Liver (tissue), 8 donors: ENCODE measurements at regions not wholly inside any gene's neighbourhood (a gene's known extent, or its start where the extent isn't known, plus 50 kb on each side); places are given as distances from the start of the nearest gene placed in this dataset.

Experiments used
- DNase-seq: peaks from one replicate; pipeline ENCODE4 v3.0.0-alpha.2; 2017; ENCODE audit warnings: low spot score
- H3K27ac ChIP-seq, 2 donors: one replicate each; pipeline ENCODE4 v1.7.0; 2013; ENCODE audit warnings: inconsistent platforms in 2 of 2, low read length in 2 of 2, control low read depth in 1 of 2, low read depth in 1 of 2, mild to moderate bottlenecking in 1 of 2
- H3K27me3 ChIP-seq, 4 donors: one replicate each; pipeline versions ENCODE4 v1.6.1 to v1.7.0; 2013; ENCODE audit warnings: low read length in 3 of 4, inconsistent platforms in 1 of 4, mild to moderate bottlenecking in 1 of 4, moderate library complexity in 1 of 4; ENCODE audit not compliant: control insufficient read depth in 4 of 4, insufficient read depth in 4 of 4
- H3K36me3 ChIP-seq, 4 donors: one replicate each; pipeline versions ENCODE4 v1.6.1 to v1.7.0; 2013; ENCODE audit warnings: low read length in 3 of 4, mild to moderate bottlenecking in 3 of 4, low read depth in 1 of 4, moderate library complexity in 1 of 4; ENCODE audit not compliant: control insufficient read depth in 4 of 4, insufficient read depth in 3 of 4
- H3K4me1 ChIP-seq, 4 donors: one replicate each; pipeline versions ENCODE4 v1.6.1 to v1.7.0; 2013; ENCODE audit warnings: low read length in 3 of 4, mild to moderate bottlenecking in 3 of 4, moderate library complexity in 1 of 4; ENCODE audit not compliant: control insufficient read depth in 4 of 4, insufficient read depth in 4 of 4
- H3K4me3 ChIP-seq, 3 donors: one replicate each; pipeline versions ENCODE4 v1.6.1 to v1.7.0; 2013; ENCODE audit warnings: low read length in 3 of 3, control low read depth in 1 of 3, low read depth in 1 of 3, mild to moderate bottlenecking in 1 of 3
- H3K9ac ChIP-seq, 2 donors: one replicate each; pipeline ENCODE4 v1.7.0; 2013; ENCODE audit warnings: low read length in 2 of 2, mild to moderate bottlenecking in 2 of 2, moderate library complexity in 2 of 2, control low read depth in 1 of 2, low read depth in 1 of 2
- H3K9me3 ChIP-seq, 4 donors: one replicate each; pipeline versions ENCODE4 v1.6.1 to v1.7.0; 2013; ENCODE audit warnings: low read length in 3 of 4; ENCODE audit not compliant: control insufficient read depth in 4 of 4
- ATF3 ChIP-seq: IDR thresholded peaks from 2 replicates; pipeline ENCODE4 v1.6.1; 2016; ENCODE audit warnings: antibody characterized with exemption
- EGR1 ChIP-seq, 2 donors: IDR thresholded peaks; 2 replicates each; pipeline ENCODE4 v1.6.1; 2016 to 2018; ENCODE audit warnings: antibody characterized with exemption in 2 of 2, low read depth in 2 of 2
- GABPA ChIP-seq, 2 donors: IDR thresholded peaks in 1 of 2; conservative IDR thresholded peaks in 1 of 2; 2 replicates each; pipeline ENCODE4 v1.6.1; 2016; ENCODE audit warnings: antibody characterized with exemption in 2 of 2, mild to moderate bottlenecking in 1 of 2, moderate library complexity in 1 of 2
- HNF4A ChIP-seq, 2 donors: conservative IDR thresholded peaks; 2 replicates each; pipeline ENCODE4 v1.6.1; 2016; ENCODE audit warnings: antibody characterized with exemption in 2 of 2, mild to moderate bottlenecking in 2 of 2
- HNF4G ChIP-seq: IDR thresholded peaks from 2 replicates; pipeline ENCODE4 v1.6.1; 2016; ENCODE audit warnings: antibody characterized with exemption
- JUND ChIP-seq, 2 donors: IDR thresholded peaks; 2 replicates each; pipeline ENCODE4 v1.6.1; 2016; ENCODE audit warnings: antibody characterized with exemption in 2 of 2
- NR2F2 ChIP-seq: IDR thresholded peaks from 2 replicates; pipeline ENCODE4 v1.6.1; 2016; ENCODE audit warnings: antibody characterized with exemption
- RAD21 ChIP-seq, 2 donors: IDR thresholded peaks; 2 replicates each; pipeline ENCODE4 v1.6.1; 2016; ENCODE audit warnings: antibody characterized with exemption in 2 of 2, mild to moderate bottlenecking in 2 of 2
- REST ChIP-seq: IDR thresholded peaks from 2 replicates; pipeline ENCODE4 v1.6.1; 2016; ENCODE audit warnings: antibody characterized with exemption, mild to moderate bottlenecking
- RXRA ChIP-seq, 2 donors: IDR thresholded peaks; 2 replicates each; pipeline ENCODE4 v1.6.1; 2017 to 2018; ENCODE audit warnings: antibody characterized with exemption in 2 of 2, mild to moderate bottlenecking in 1 of 2
- SP1 ChIP-seq: IDR thresholded peaks from 2 replicates; pipeline ENCODE4 v1.6.1; 2018; ENCODE audit warnings: antibody characterized with exemption, mild to moderate bottlenecking
- TAF1 ChIP-seq: conservative IDR thresholded peaks from 2 replicates; pipeline ENCODE4 v1.6.1; 2016; ENCODE audit warnings: antibody characterized with exemption, mild to moderate bottlenecking
- YY1 ChIP-seq: IDR thresholded peaks from 2 replicates; pipeline ENCODE4 v1.6.1; 2016; ENCODE audit warnings: antibody characterized with exemption, mild to moderate bottlenecking
- ZBTB33 ChIP-seq: IDR thresholded peaks from 2 replicates; pipeline ENCODE4 v1.6.1; 2016; ENCODE audit warnings: antibody characterized with exemption
- WGBS: extraction: QIAGEN DNeasy Blood & Tissue Kit; methylation state at CpG from one replicate; pipeline ENCODE4 v1.1.7; 2013; 5-methylcytosine and 5-hydroxymethylcytosine counted together
- TF ChIP-seq, protein P1 (sequence below): fragments of 150-350 bp; IDR thresholded peaks from 2 replicates; pipeline ENCODE4 v1.5.1; 2017; ENCODE audit warnings: improper control_type of control experiment, low read depth, low read length; ENCODE audit not compliant: missing input control
- TF ChIP-seq, protein P2 (sequence below): IDR thresholded peaks from 2 replicates; pipeline ENCODE4 v1.6.1; 2016; ENCODE audit warnings: antibody characterized with exemption
- donor health status: healthy.
- donor health status: healthy.
- donor health status: healthy.
- donor health status: healthy.
- donor health status: healthy.

DNA sequence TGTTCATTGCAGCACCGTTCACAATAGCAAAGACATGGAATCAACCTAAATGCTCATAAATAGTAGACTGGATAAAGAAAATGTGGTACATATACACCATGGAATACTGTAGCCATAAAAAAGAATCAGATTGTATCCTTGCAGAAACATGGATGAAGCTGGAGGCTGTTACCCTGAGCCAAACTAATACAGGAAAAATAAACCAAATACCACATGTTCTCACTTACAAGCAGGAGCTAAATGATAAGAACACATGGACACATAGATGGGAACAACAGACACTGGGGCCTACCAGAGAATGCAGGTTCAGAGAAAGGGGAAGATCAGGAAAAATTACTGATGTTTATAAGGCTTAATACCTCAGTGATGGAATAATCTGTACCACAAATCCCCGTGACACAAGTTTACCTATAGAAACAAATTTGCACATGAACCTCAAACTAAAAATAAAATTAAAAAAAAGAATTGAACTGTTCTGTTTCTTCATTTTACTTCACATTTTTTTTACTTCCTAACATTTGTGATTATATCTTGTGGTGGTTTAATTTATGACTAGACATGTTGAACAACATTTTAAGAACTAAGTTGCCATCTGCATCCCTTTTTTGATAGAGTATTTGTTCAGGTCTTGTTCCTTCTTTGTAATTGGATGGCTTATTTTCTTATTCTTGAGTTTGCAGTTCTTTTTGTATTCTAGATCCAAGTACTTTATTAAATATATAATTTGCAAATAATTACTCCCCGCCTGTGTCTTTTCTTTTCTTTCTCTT, 835.2 kb downstream of the FSCB start:
- H3K36me3 ChIP-seq = no peaks in the 10 kb centered on the region
- H3K4me1 ChIP-seq = no peaks in the 10 kb centered on the region
- no peaks in the 10 kb centered on the region for H3K27me3 ChIP-seq
- H3K4me3 ChIP-seq = no peak overlapping the region
- DNase-seq = no peak
- H3K9me3 ChIP-seq = no peaks in the 10 kb centered on the region
- H3K9ac ChIP-seq = no peak overlapping the region
- H3K27ac ChIP-seq = no peak overlapping the region
- TF ChIP-seq RXRA (IDR thresholded peaks at IDR 0.05) = no peak
- TF ChIP-seq GABPA (IDR thresholded peaks at IDR 0.05 in 1 of 2, conservative IDR thresholded peaks at IDR 0.05 in 1 of 2) = no peak
- TF ChIP-seq HNF4G = no peak
- no peak for TF ChIP-seq ZBTB33
- TF ChIP-seq RAD21 (IDR thresholded peaks at IDR 0.05) = no peak
- no peak for TF ChIP-seq TAF1
- no peak for TF ChIP-seq YY1
- TF ChIP-seq JUND (IDR thresholded peaks at IDR 0.05) = no peak
- TF ChIP-seq NR2F2 = no peak
- no peak for TF ChIP-seq EGR1 (IDR thresholded peaks at IDR 0.05; ENCODE audit: low read depth in 2 of 2)
- TF ChIP-seq ATF3 = no peak
- TF ChIP-seq, protein P1, sequence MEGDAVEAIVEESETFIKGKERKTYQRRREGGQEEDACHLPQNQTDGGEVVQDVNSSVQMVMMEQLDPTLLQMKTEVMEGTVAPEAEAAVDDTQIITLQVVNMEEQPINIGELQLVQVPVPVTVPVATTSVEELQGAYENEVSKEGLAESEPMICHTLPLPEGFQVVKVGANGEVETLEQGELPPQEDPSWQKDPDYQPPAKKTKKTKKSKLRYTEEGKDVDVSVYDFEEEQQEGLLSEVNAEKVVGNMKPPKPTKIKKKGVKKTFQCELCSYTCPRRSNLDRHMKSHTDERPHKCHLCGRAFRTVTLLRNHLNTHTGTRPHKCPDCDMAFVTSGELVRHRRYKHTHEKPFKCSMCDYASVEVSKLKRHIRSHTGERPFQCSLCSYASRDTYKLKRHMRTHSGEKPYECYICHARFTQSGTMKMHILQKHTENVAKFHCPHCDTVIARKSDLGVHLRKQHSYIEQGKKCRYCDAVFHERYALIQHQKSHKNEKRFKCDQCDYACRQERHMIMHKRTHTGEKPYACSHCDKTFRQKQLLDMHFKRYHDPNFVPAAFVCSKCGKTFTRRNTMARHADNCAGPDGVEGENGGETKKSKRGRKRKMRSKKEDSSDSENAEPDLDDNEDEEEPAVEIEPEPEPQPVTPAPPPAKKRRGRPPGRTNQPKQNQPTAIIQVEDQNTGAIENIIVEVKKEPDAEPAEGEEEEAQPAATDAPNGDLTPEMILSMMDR = no peak
- TF ChIP-seq HNF4A (conservative IDR thresholded peaks at IDR 0.05) = no peak
- WGBS = 85% methylated on average over 3 of the region's 3 CpGs

- H3K9me3 ChIP-seq = no peaks in the 10 kb centered on the region
- TF ChIP-seq JUND (IDR thresholded peaks at IDR 0.05) (no peak), TAF1 (no peak), YY1 (no peak), SP1 (no peak), NR2F2 (no peak), RXRA (IDR thresholded peaks at IDR 0.05) (no peak), REST (no peak), GABPA (IDR thresholded peaks at IDR 0.05 in 1 of 2, conservative IDR thresholded peaks at IDR 0.05 in 1 of 2) (no peak), HNF4A (conservative IDR thresholded peaks at IDR 0.05) (no peak)
- TF ChIP-seq, protein P1 = no peak
- TF ChIP-seq, protein P2, sequence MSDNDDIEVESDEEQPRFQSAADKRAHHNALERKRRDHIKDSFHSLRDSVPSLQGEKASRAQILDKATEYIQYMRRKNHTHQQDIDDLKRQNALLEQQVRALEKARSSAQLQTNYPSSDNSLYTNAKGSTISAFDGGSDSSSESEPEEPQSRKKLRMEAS = no peak
- no peaks in the 10 kb centered on the region for H3K27me3 ChIP-seq
- H3K9ac ChIP-seq = no peak overlapping the region
- WGBS = 40% methylated on average over 1 of the region's 1 CpG
- no peak overlapping the region for H3K27ac ChIP-seq
- no peaks in the 10 kb centered on the region for H3K4me1 ChIP-seq
- no peak overlapping the region for H3K4me3 ChIP-seq
- H3K36me3 ChIP-seq = no peaks in the 10 kb centered on the region
- no peak for DNase-seq
Observed at GRCh38 chr14:43669355-43669754, 837.7 kb downstream of the FSCB start.
